SW 1271 (cell line): ENCODE measurements at regions not wholly inside any gene's neighbourhood (a gene's known extent, or its start where the extent isn't known, plus 50 kb on each side); places are given as distances from the start of the nearest gene placed in this dataset.

ENCODE experiments used
- DNase-seq, 2 experiments: peaks; one replicate each; lab custom pipeline; 2025; lab: John Stamatoyannopoulos, UW

- no peak for DNase-seq
Measured at GRCh38 chr20:57896017-57896416, 186.2 kb upstream of the PMEPA1 start.

- no peak for DNase-seq
Measured at GRCh38 chr20:57895161-57895855, 185.5 kb upstream of the PMEPA1 start.

GRCh38 chr20:57894522-57894921, 184.7 kb upstream of the PMEPA1 start:
- DNase-seq = no peak

GRCh38 chr20:57894096-57894495, 184.3 kb upstream of the PMEPA1 start:
- DNase-seq = no peak

GRCh38 chr20:57893366-57893999, 183.7 kb upstream of the PMEPA1 start:
- DNase-seq = no peak

- no peak for DNase-seq
Measured at GRCh38 chr20:57892471-57892870, 182.7 kb upstream of the PMEPA1 start.

GRCh38 chr20:57891014-57891413, 181.2 kb upstream of the PMEPA1 start:
- DNase-seq = no peak

GRCh38 chr20:57890202-57890800, 180.5 kb upstream of the PMEPA1 start:
- no peak for DNase-seq

- DNase-seq = no peak
Measured at GRCh38 chr20:57888591-57888990, 178.8 kb upstream of the PMEPA1 start.

GRCh38 chr20:57884956-57885355, 175.1 kb upstream of the PMEPA1 start:
- DNase-seq = no peak

- no peak for DNase-seq
Measured at GRCh38 chr20:57883761-57884160, 173.9 kb upstream of the PMEPA1 start.

- DNase-seq = no peak
Measured at GRCh38 chr20:57883224-57883623, 173.4 kb upstream of the PMEPA1 start.

GRCh38 chr20:57882451-57883161, 172.8 kb upstream of the PMEPA1 start:
- DNase-seq = no peak

GRCh38 chr20:57881466-57882385, 171.9 kb upstream of the PMEPA1 start:
- no peak for DNase-seq

- DNase-seq = no peak
Measured at GRCh38 chr20:57880571-57880892, 170.7 kb upstream of the PMEPA1 start.

- no peak for DNase-seq
Measured at GRCh38 chr20:57879779-57880570, 170.2 kb upstream of the PMEPA1 start.

- DNase-seq = no peak
Measured at GRCh38 chr20:57879437-57879778, 169.6 kb upstream of the PMEPA1 start.

GRCh38 chr20:57878786-57879424, 169.1 kb upstream of the PMEPA1 start:
- no peak for DNase-seq

GRCh38 chr20:57877995-57878394, 168.2 kb upstream of the PMEPA1 start:
- DNase-seq = no peak

GRCh38 chr20:57877131-57877824, 167.5 kb upstream of the PMEPA1 start:
- no peak for DNase-seq
